ENCODE measurements at regions not wholly inside any gene's neighbourhood (a gene's known extent, or its start where the extent isn't known, plus 50 kb on each side); places are given as distances from the start of the nearest gene placed in this dataset.
A peak's percentile ranks its signal among the peaks of the same experiment; 100 is the strongest.
"Not testable (repeated sequence)": the region's sequence is repeated elsewhere in the genome, so short reads cannot be mapped to it uniquely, and the experiment has no call there.

- intact Hi-C loops (cut with DNase I), result no loop called here
- DNase-seq, result no peak
These were observed 930.2 kb upstream of the DIAPH2 start for GRCh38 chrX:95754411-95754810.

- intact Hi-C loops (cut with DNase I), result no loop called here
- no peak for DNase-seq
These were observed 924.3 kb upstream of the DIAPH2 start for GRCh38 chrX:95760356-95760755.

GRCh38 chrX:95762716-95763115 is 921.9 kb upstream of the DIAPH2 start:
- no peak for DNase-seq
- intact Hi-C loops (cut with DNase I), result no loop called here

GRCh38 chrX:95764972-95765451 is 919.6 kb upstream of the DIAPH2 start:
- intact Hi-C loops (cut with DNase I), result no loop called here
- peak in 14 of 42 donors; percentile 2 to 41 (median 15) for DNase-seq

- DNase-seq; intact Hi-C loops (cut with DNase I): not testable (repeated sequence)
These were observed 913.4 kb upstream of the DIAPH2 start for GRCh38 chrX:95771198-95771597.

- intact Hi-C loops (cut with DNase I), result no loop called here
- DNase-seq, result no peak
These were observed 892.8 kb upstream of the DIAPH2 start for GRCh38 chrX:95791876-95792275.

- intact Hi-C loops (cut with DNase I), result no loop called here
These were observed 887.3 kb upstream of the DIAPH2 start for GRCh38 chrX:95797344-95797743.

GRCh38 chrX:95823796-95824195 is 860.8 kb upstream of the DIAPH2 start:
- intact Hi-C loops (cut with DNase I), result no loop called here

More at GRCh38 chrX:95797344-95797743, 887.3 kb upstream of the DIAPH2 start:
- DNase-seq, result no peak

GRCh38 chrX:95835223-95835622 is 849.4 kb upstream of the DIAPH2 start:
- DNase-seq, result no peak
- intact Hi-C loops (cut with DNase I), result no loop called here

More at GRCh38 chrX:95823796-95824195, 860.8 kb upstream of the DIAPH2 start:
- DNase-seq, result no peak

GRCh38 chrX:95836517-95836916 is 848.1 kb upstream of the DIAPH2 start:
- no peak for DNase-seq
- intact Hi-C loops (cut with DNase I), result no loop called here

GRCh38 chrX:95841863-95842262 is 842.8 kb upstream of the DIAPH2 start:
- DNase-seq, result no peak
- intact Hi-C loops (cut with DNase I), result no loop called here

- intact Hi-C loops (cut with DNase I), result no loop called here
- DNase-seq, result no peak
These were observed 824.5 kb upstream of the DIAPH2 start for GRCh38 chrX:95860127-95860526.

GRCh38 chrX:95875661-95876060 is 809.0 kb upstream of the DIAPH2 start:
- intact Hi-C loops (cut with DNase I), result no loop called here

GRCh38 chrX:95878874-95879273 is 805.8 kb upstream of the DIAPH2 start:
- no peak for DNase-seq
- intact Hi-C loops (cut with DNase I), result no loop called here

More at GRCh38 chrX:95875661-95876060, 809.0 kb upstream of the DIAPH2 start:
- DNase-seq, result no peak

GRCh38 chrX:95884186-95884585 is 800.5 kb upstream of the DIAPH2 start:
- intact Hi-C loops (cut with DNase I), result no loop called here
- DNase-seq, result no peak

- DNase-seq, result no peak
- intact Hi-C loops (cut with DNase I), result no loop called here
These were observed 799.6 kb upstream of the DIAPH2 start for GRCh38 chrX:95885074-95885473.

- DNase-seq, result no peak
- intact Hi-C loops (cut with DNase I), result no loop called here
These were observed 795.4 kb upstream of the DIAPH2 start for GRCh38 chrX:95889279-95889678.

- no peak for DNase-seq
- intact Hi-C loops (cut with DNase I), result no loop called here
These were observed 791.0 kb upstream of the DIAPH2 start for GRCh38 chrX:95893636-95894035.

- intact Hi-C loops (cut with DNase I), result no loop called here
- no peak for DNase-seq
These were observed 781.2 kb upstream of the DIAPH2 start for GRCh38 chrX:95903490-95903889.

GRCh38 chrX:95903975-95904374 is 780.7 kb upstream of the DIAPH2 start:
- DNase-seq, result no peak
- intact Hi-C loops (cut with DNase I), result no loop called here

GRCh38 chrX:95907081-95907480 is 777.6 kb upstream of the DIAPH2 start:
- intact Hi-C loops (cut with DNase I), result no loop called here
- no peak for DNase-seq

- intact Hi-C loops (cut with DNase I), result no loop called here
- no peak for DNase-seq
These were observed 773.6 kb upstream of the DIAPH2 start for GRCh38 chrX:95911062-95911461.

All from head of caudate nucleus (tissue), 42 donors.